Type B pancreatic cell (in vitro differentiated cells): ENCODE measurements at regions not wholly inside any gene's neighbourhood (a gene's known extent, or its start where the extent isn't known, plus 50 kb on each side); places are given as distances from the start of the nearest gene placed in this dataset.

Experiments
- DNase-seq: peaks from one replicate; pipeline ENCODE4 v3.0.0; 2021; ENCODE audit warnings: mixed read lengths; ENCODE audit not compliant: unreplicated experiment; ENCODE audit errors: extremely low spot score
- H3K27ac Mint-ChIP-seq: 2 replicates; pipeline ENCODE4 v1.8.0; 2021; ENCODE audit warnings: mild to moderate bottlenecking, mixed read lengths
- H3K27me3 Mint-ChIP-seq: 2 replicates; pipeline ENCODE4 v1.8.0; 2021; ENCODE audit warnings: mixed read lengths
- H3K36me3 Mint-ChIP-seq: 2 replicates; pipeline ENCODE4 v1.8.0; 2021; ENCODE audit warnings: mixed read lengths
- H3K4me1 Mint-ChIP-seq: one replicate; pipeline ENCODE4 v1.8.0; 2021; ENCODE audit warnings: mixed read lengths; ENCODE audit not compliant: unreplicated experiment
- H3K4me3 Mint-ChIP-seq: 2 replicates; pipeline ENCODE4 v1.8.0; 2021; ENCODE audit warnings: mild to moderate bottlenecking, mixed read lengths
- H3K9me3 Mint-ChIP-seq: 2 replicates; pipeline ENCODE4 v1.8.0; 2021; ENCODE audit warnings: mixed read lengths
- CTCF ChIP-seq: fragments of 200-600 bp; sonication (generic); conservative IDR thresholded peaks from 2 replicates; pipeline ENCODE4 v1.5.0; 2021; ENCODE audit warnings: antibody characterized with exemption, mild to moderate bottlenecking

GRCh38 chr9:82784589-82784988 lies 278.4 kb downstream of the RASEF start:
- H3K9me3 Mint-ChIP-seq, result peaks cover 9% of the 10 kb centered on the region
- TF ChIP-seq CTCF, result no peak
- H3K4me3 Mint-ChIP-seq, result no peak overlapping the region
- H3K27ac Mint-ChIP-seq, result no peak overlapping the region
- no peaks in the 10 kb centered on the region for H3K36me3 Mint-ChIP-seq
- DNase-seq, result no peak
- H3K27me3 Mint-ChIP-seq, result peaks cover 2% of the 10 kb centered on the region
- peaks cover 14% of the 10 kb centered on the region for H3K4me1 Mint-ChIP-seq

GRCh38 chr9:82789155-82789824 lies 273.7 kb downstream of the RASEF start:
- no peak for DNase-seq
- Mint-ChIP-seq H3K36me3 (no peaks in the 10 kb centered on the region), H3K4me1 (no peaks in the 10 kb centered on the region), H3K27ac (no peak overlapping the region), H3K9me3 (no peaks in the 10 kb centered on the region), H3K4me3 (no peak overlapping the region), H3K27me3 (no peaks in the 10 kb centered on the region)
- no peak for TF ChIP-seq CTCF

DNA sequence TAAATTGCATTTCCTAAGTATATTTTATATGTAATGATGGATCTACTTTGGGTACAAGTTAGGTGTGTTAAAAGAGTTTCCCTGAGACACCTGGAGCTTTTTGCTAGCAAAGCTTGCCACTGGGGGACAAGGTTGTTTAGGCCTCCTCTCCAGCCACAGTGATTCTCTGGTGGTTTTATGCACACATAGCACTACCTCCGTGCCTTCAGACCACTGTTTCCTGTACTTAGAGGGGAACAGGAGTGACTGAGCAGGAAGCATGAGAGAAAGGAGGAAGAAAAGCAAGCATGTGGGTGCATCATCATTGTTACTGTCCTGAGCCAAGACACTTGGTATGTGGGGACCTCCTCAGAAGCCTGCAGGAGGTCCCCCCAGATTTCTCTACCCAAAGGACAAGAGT lies 272.1 kb downstream of the RASEF start:
- Mint-ChIP-seq H3K9me3 (no peaks in the 10 kb centered on the region), H3K27me3 (no peaks in the 10 kb centered on the region), H3K4me1 (no peaks in the 10 kb centered on the region), H3K36me3 (no peaks in the 10 kb centered on the region), H3K4me3 (no peak overlapping the region), H3K27ac (no peak overlapping the region)
- DNase-seq, result no peak
- no peak for TF ChIP-seq CTCF

GRCh38 chr9:82791692-82792091 lies 271.2 kb downstream of the RASEF start:
- Mint-ChIP-seq H3K4me1 (no peaks in the 10 kb centered on the region), H3K27ac (no peak overlapping the region), H3K9me3 (no peaks in the 10 kb centered on the region), H3K27me3 (no peaks in the 10 kb centered on the region), H3K36me3 (no peaks in the 10 kb centered on the region), H3K4me3 (no peak overlapping the region)
- DNase-seq, result no peak
- no peak for TF ChIP-seq CTCF

GRCh38 chr9:82797534-82797933 lies 265.4 kb downstream of the RASEF start:
- H3K4me1 Mint-ChIP-seq, result no peaks in the 10 kb centered on the region
- no peak for DNase-seq
- no peaks in the 10 kb centered on the region for H3K27me3 Mint-ChIP-seq
- H3K4me3 Mint-ChIP-seq, result no peak overlapping the region
- no peaks in the 10 kb centered on the region for H3K9me3 Mint-ChIP-seq
- no peak overlapping the region for H3K27ac Mint-ChIP-seq
- no peaks in the 10 kb centered on the region for H3K36me3 Mint-ChIP-seq
- TF ChIP-seq CTCF, result no peak

- TF ChIP-seq CTCF, result no peak
- Mint-ChIP-seq H3K4me3 (no peak overlapping the region), H3K9me3 (no peaks in the 10 kb centered on the region), H3K27ac (no peak overlapping the region), H3K27me3 (no peaks in the 10 kb centered on the region), H3K36me3 (no peaks in the 10 kb centered on the region), H3K4me1 (no peaks in the 10 kb centered on the region)
- DNase-seq, result no peak
Measured at GRCh38 chr9:82799286-82799685, 263.7 kb downstream of the RASEF start.
